Heart right ventricle (tissue), 16 donors: ENCODE measurements at regions not wholly inside any gene's neighbourhood (a gene's known extent, or its start where the extent isn't known, plus 50 kb on each side); places are given as distances from the start of the nearest gene placed in this dataset.
A peak's percentile ranks its signal among the peaks of the same experiment; 100 is the strongest.

Experiments used
- ATAC-seq, 8 donors: fragments of 200-7000 bp; cut with Tn5 transposase; one replicate each; pipeline ENCODE4 v1.9.1; 2020; ENCODE audit warnings: mild to moderate bottlenecking in 8 of 8, moderate library complexity in 8 of 8, moderate number of reproducible peaks in 1 of 8
- DNase-seq, 2 donors: peaks; one replicate each; pipeline ENCODE4 v3.0.0-alpha.2; 2020
- H3K27ac ChIP-seq, 10 donors: fragments of 200-600 bp; sonication (generic) in 2 of 10; one replicate each; pipeline versions ENCODE4 v1.5.0 to v1.8.0; 2020 to 2022; ENCODE audit warnings: mild to moderate bottlenecking in 3 of 10
- H3K27me3 ChIP-seq, 7 donors: fragments of 200-600 bp; one replicate each; pipeline ENCODE4 v1.8.0; 2021 to 2022; ENCODE audit warnings: mild to moderate bottlenecking in 2 of 7
- H3K36me3 ChIP-seq, 9 donors: fragments of 200-600 bp; sonication (generic) in 1 of 9; one replicate each; pipeline versions ENCODE4 v1.5.0 to v1.8.0; 2020 to 2022; ENCODE audit warnings: mild to moderate bottlenecking in 2 of 9
- H3K4me1 ChIP-seq, 9 donors: fragments of 200-600 bp; sonication (generic) in 1 of 9; one replicate each; pipeline versions ENCODE4 v1.5.0 to v1.8.0; 2020 to 2022; ENCODE audit warnings: mild to moderate bottlenecking in 4 of 9
- H3K4me3 ChIP-seq, 10 donors: fragments of 200-600 bp; sonication (generic) in 2 of 10; one replicate each; pipeline versions ENCODE4 v1.5.0 to v1.8.0; 2020 to 2022; ENCODE audit warnings: mild to moderate bottlenecking in 7 of 10, moderate library complexity in 2 of 10
- H3K9me3 ChIP-seq, 11 donors: fragments of 200-600 bp in 10 of 11; sonication (generic) in 2 of 11; one replicate each; pipeline versions ENCODE4 v1.5.0 to v1.8.0; 2013 to 2022; ENCODE audit warnings: mild to moderate bottlenecking in 2 of 11, control low read depth in 1 of 11, moderate library complexity in 1 of 11
- WGBS, 2 donors: extraction: QIAGEN DNeasy Blood & Tissue Kit; methylation state at CpG; one replicate each; pipeline ENCODE4 v1.1.7; 2013; ENCODE audit warnings: inconsistent platforms in 1 of 2; 5-methylcytosine and 5-hydroxymethylcytosine counted together
- intact Hi-C, 10 donors: fragments of 100-400 bp; cut with DNase I; formaldehyde crosslinking; loops; one replicate each; pipeline versions ENCODE4 v1.11.1 to v1.14.2; 2022
- TF ChIP-seq, protein P1 (sequence below), 9 donors: fragments of 200-600 bp; sonication (generic) in 2 of 9; IDR thresholded peaks; one replicate each; pipeline versions ENCODE4 v1.5.0 to v1.8.0; 2021 to 2022; ENCODE audit warnings: antibody characterized with exemption in 9 of 9, mild to moderate bottlenecking in 5 of 9, moderate library complexity in 1 of 9
- donor health status: Arrhythmogenic right ventricular cardiomyopathy.
- donor health status: ischemic (EF 13 %, LVEDD 7.1; RV severe dilation, severe dysfunction).
- donor health status: healthy with polysubstance abuse.
- donor health status: DM: no; HTN: yes; CAD: no.
- donor health status: DM: no; HTN: no; CAD: no.
- donor health status: ischemic (EF 25% LVEDD 6.9; RV normal size, moderate dysfunction).
- donor health status: ischemic (EF 25% LVEDD 5.7; RV mildly dilated, moderate dysfunction).
- donor health status: healthy.
- donor health status: DM: yes; HTN: yes; CAD: no.
- donor health status: Ischemic cardiomyopathy.
- donor health status: ischemic (EF 35%, LVEDD 5.7; RV mildly dilated, moderate dysfunction).
- donor health status: nonischemic (EF 11% LVEDD 7.7; RV severe dilation, severe dysfunction).
- donor health status: DM: yes; HTN: yes; CAD: no.
- donor health status: PGD.
- donor health status: ischemic (EF 29% LVEDD 5.4; RV normal size, mild dysfunction).
- donor health status: nonischemic (EF 23%, LVEDD 6.1; RV moderate dilation, normal function).

DNA sequence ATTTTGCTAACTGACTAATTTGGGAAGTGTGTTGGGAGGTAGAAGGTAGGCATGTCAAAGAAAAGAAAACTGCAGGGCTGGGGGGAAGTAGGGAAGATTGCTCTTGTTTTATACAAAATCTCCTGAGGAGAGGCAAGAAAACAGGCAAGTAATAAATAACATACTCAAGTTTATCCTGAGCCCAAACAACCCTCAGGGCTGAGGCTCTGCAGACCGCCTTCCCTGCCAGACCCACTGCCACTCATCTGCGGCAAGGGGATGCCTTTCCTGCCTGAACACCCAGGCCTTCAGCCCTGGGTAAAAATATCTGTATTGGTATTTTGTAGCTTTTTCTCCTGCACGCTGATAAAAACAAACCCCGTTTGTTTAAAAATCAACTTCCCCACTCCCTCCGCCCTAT lies 399.8 kb upstream of the NFE2L3 start:
- WGBS, 2 donors: 85 to 87% methylated on average over 5 of the region's 5 CpGs
- H3K27me3 ChIP-seq: no peaks in the 10 kb centered on the region
- H3K9me3 ChIP-seq: no peaks in the 10 kb centered on the region
- TF ChIP-seq, protein P1, sequence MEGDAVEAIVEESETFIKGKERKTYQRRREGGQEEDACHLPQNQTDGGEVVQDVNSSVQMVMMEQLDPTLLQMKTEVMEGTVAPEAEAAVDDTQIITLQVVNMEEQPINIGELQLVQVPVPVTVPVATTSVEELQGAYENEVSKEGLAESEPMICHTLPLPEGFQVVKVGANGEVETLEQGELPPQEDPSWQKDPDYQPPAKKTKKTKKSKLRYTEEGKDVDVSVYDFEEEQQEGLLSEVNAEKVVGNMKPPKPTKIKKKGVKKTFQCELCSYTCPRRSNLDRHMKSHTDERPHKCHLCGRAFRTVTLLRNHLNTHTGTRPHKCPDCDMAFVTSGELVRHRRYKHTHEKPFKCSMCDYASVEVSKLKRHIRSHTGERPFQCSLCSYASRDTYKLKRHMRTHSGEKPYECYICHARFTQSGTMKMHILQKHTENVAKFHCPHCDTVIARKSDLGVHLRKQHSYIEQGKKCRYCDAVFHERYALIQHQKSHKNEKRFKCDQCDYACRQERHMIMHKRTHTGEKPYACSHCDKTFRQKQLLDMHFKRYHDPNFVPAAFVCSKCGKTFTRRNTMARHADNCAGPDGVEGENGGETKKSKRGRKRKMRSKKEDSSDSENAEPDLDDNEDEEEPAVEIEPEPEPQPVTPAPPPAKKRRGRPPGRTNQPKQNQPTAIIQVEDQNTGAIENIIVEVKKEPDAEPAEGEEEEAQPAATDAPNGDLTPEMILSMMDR (IDR thresholded peaks at IDR 0.05): no peak
- no peaks in the 10 kb centered on the region for H3K36me3 ChIP-seq
- H3K27ac ChIP-seq: peak overlapping the region in 5 of 10 donors; percentile 42 to 71 (median 63)
- H3K4me3 ChIP-seq: no peak overlapping the region
- H3K4me1 ChIP-seq: peaks cover 0 to 18% (median 9%) of the 10 kb centered on the region in 9 donors
- intact Hi-C loops: loop anchor here in 1 of 10 donors (5.0 kb wide), 1 partner anchor 90 kb away; no protein-coding TSS in a partner anchor
- no peak for ATAC-seq
- no peak for DNase-seq

DNA sequence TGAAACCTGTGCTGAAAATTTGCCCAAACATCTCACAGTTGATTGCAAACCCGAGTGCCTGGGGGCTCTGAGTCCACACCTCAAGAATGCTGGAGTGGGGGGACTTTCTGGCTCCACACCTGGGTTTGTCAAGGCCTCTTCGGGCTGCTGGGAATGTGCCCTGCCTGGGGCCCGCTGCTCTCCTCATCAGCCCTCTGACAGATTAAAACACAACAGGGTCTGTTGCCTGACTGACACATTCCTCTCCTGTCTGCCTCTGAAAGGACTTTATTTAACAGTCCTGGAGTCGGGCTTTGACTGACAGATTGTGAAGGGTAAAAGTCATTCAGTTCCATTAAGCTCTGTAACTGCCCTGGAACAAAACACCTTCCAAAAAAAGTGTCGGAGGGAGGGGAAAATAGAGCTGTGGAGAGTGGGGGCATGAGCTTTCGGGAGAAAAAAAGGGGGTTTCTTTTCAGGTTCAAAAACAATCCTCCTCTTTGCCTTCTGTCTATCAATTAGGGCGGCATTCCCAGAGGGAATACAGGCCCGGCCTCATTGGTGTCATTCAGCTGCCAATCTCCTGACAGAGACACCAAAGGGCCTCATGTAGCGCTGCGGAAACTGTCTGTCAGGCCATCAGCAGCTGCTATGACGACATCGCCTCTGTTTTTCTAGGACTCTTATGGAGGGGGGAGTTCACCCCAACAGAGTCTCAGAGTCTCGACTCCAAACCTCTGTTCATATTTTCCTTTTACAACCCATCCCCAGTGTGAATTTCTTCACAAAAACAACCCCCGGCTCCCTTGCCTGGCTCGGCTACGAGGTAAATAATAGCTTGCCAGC lies 398.8 kb upstream of the NFE2L3 start:
- TF ChIP-seq, protein P1 (IDR thresholded peaks at IDR 0.05): no peak
- intact Hi-C loops: loop anchor here in 1 of 10 donors (5.0 kb wide), 1 partner anchor 89 kb away; no protein-coding TSS in a partner anchor
- H3K4me1 ChIP-seq: peaks cover 0 to 18% (median 9%) of the 10 kb centered on the region in 9 donors
- no peaks in the 10 kb centered on the region for H3K36me3 ChIP-seq
- no peaks in the 10 kb centered on the region for H3K9me3 ChIP-seq
- 82 to 86% methylated on average over 16 of the region's 16 CpGs for WGBS, 2 donors
- ATAC-seq (peak in 7 of 8 donors; percentile 8 to 59 (median 39)), DNase-seq (no peak)
- no peaks in the 10 kb centered on the region for H3K27me3 ChIP-seq
- H3K4me3 ChIP-seq: no peak overlapping the region
- peak overlapping the region in 4 of 10 donors; percentile 27 to 68 (median 42) for H3K27ac ChIP-seq

DNA sequence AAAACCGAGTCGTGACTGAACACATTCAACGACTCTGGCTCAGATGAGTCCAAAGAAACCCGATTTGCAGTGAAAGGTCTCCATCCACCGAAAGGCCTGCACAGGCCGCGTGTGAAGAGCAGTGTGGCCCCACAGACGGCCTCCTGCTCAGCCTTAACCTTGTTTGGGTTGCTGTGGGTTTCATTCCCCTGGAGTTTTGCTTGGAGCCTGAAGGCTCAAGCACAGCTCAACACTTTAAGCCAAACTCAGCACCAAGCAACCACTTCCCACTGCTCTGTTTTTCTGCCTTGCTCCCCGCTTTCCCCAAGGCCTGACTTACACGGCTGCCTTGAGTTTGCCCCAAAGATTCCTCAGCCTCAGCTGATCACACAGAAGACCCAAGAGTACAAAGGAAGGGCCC lies 398.2 kb upstream of the NFE2L3 start:
- Histone ChIP-seq H3K27ac (peak overlapping the region in 4 of 10 donors; percentile 25 to 68 (median 37)), H3K9me3 (no peaks in the 10 kb centered on the region), H3K27me3 (peaks cover 0 to 3% (median 0%) of the 10 kb centered on the region in 7 donors), H3K36me3 (no peaks in the 10 kb centered on the region), H3K4me3 (no peak overlapping the region), H3K4me1 (peaks cover 0 to 18% (median 9%) of the 10 kb centered on the region in 9 donors)
- TF ChIP-seq, protein P1 (IDR thresholded peaks at IDR 0.05): no peak
- intact Hi-C loops: loop anchor here in 1 of 10 donors (5.0 kb wide), 1 partner anchor 88 kb away; no protein-coding TSS in a partner anchor
- DNase-seq: no peak
- ATAC-seq: peak in 7 of 8 donors; percentile 9 to 71 (median 26)
- WGBS, 2 donors: 92 to 95% methylated on average over 10 of the region's 10 CpGs

DNA sequence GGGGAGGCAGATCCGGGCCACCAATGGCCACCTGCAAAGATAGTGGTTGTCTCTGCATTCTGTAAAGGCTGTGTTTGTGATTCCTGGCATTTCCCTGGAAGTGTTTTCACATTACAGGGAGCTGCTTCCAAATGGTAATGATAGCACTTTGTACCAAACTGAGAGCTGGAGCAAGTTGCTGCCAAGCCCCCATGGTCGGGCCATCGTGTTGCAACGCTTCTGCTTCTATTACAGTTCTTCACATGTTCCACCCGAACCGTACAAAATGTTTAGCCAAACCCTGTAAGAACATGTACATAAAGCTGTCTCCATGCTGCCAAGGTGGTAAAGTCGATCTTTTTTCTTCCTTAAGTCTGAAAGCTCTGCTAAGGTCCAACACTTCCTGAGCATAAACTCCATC lies 397.7 kb upstream of the NFE2L3 start:
- 72 to 88% methylated on average over 7 of the region's 7 CpGs for WGBS, 2 donors

More for the DNA sequence above, 397.7 kb upstream of the NFE2L3 start:
- intact Hi-C loops: loop anchor here in 1 of 10 donors (5.0 kb wide), 1 partner anchor 88 kb away; no protein-coding TSS in a partner anchor
- Histone ChIP-seq H3K36me3 (no peaks in the 10 kb centered on the region), H3K27me3 (peaks cover 0 to 3% (median 0%) of the 10 kb centered on the region in 7 donors), H3K4me3 (no peak overlapping the region), H3K4me1 (peaks cover 0 to 18% (median 9%) of the 10 kb centered on the region in 9 donors), H3K27ac (peak overlapping the region in 2 of 10 donors; percentile 27 to 47), H3K9me3 (no peaks in the 10 kb centered on the region)
- DNase-seq (no peak), ATAC-seq (peak in 5 of 8 donors; percentile 6 to 66 (median 47))
- TF ChIP-seq, protein P1 (IDR thresholded peaks at IDR 0.05): no peak
